K562 (cell line): ENCODE measurements at regions not wholly inside any gene's neighbourhood (a gene's known extent, or its start where the extent isn't known, plus 50 kb on each side); places are given as distances from the start of the nearest gene placed in this dataset.

Experiments
- ATAC-seq: fragments of 200-7000 bp; cut with Tn5 transposase; 3 replicates; pipeline ENCODE4 v1.9.1; 2020; ENCODE audit warnings: moderate library complexity
- BruUV-seq: library from RNA; stranded (reverse); fragments of 400-500 nt; replicated peaks from 2 replicates; lab custom pipeline; 2021; lab: Mats Ljungman, UMichigan
- CTCF ChIA-PET: fragments of 300-600 bp; formaldehyde crosslinking; extraction: SDS; loops from one replicate; lab custom pipeline; 2021; ENCODE audit warnings: low intra/inter-chr PET ratio; lab: Yijun Ruan, JAX
- POLR2A ChIA-PET: fragments of 300-600, 350-650 bp; sonication (Branson Sonifier 250); formaldehyde crosslinking; extraction: SDS; loops from one replicate; lab custom pipeline; 2021; ENCODE audit warnings: antibody characterized with exemption, inconsistent platforms; lab: Yijun Ruan, JAX
- DNase-seq, 4 experiments: peaks; one replicate each; pipeline versions ENCODE4 v3.0.0 to v3.0.0-alpha.2; 2011 to 2018; ENCODE audit warnings: low spot score in 3 of 4, mixed read lengths in 3 of 4; ENCODE audit errors: extremely low read depth in 1 of 4
- FAIRE-seq: peaks from 2 replicates; lab custom pipeline; 2011; peaks lifted over from hg19 to GRCh38; lab: Jason Lieb, UNC
- H2AFZ ChIP-seq: 2 replicates; pipeline ENCODE4 v1.6.0; 2011; ENCODE audit warnings: low read depth, low read length, control low read depth, inconsistent platforms
- H3K27ac ChIP-seq: fragments of 200-600 bp; 3 replicates; pipeline ENCODE4 v1.8.0; 2011; ENCODE audit warnings: low read depth, mild to moderate bottlenecking, control low read depth, inconsistent platforms, low read length, moderate library complexity, mixed read lengths; ENCODE audit errors: extremely low read depth
- H3K27me3 ChIP-seq, 2 experiments: fragments of 300-600 bp in 1 of 2; 2 replicates in 1 of 2; 3 replicates in 1 of 2; pipeline versions ENCODE4 v1.6.0 to v1.8.0; 2011; ENCODE audit warnings: inconsistent platforms in 2 of 2, low read length in 2 of 2, mild to moderate bottlenecking in 1 of 2, mixed read lengths in 1 of 2, moderate library complexity in 1 of 2; ENCODE audit not compliant: control insufficient read depth in 2 of 2, insufficient read depth in 2 of 2
- H3K36me3 ChIP-seq: fragments of 300-600 bp; 3 replicates; pipeline ENCODE4 v1.8.0; 2011; ENCODE audit warnings: mild to moderate bottlenecking, low read length, inconsistent platforms; ENCODE audit not compliant: control insufficient read depth, insufficient read depth
- H3K4me1 ChIP-seq, 2 experiments: fragments of 200-600 bp in 1 of 2; replicated peaks in 1 of 2; 2 replicates in 1 of 2; 3 replicates in 1 of 2; pipeline versions ENCODE4 v1.5.1 to v1.8.0; 2011; ENCODE audit warnings: inconsistent platforms in 2 of 2, low read length in 2 of 2, mild to moderate bottlenecking in 1 of 2, mixed read lengths in 1 of 2, moderate library complexity in 1 of 2; ENCODE audit not compliant: control insufficient read depth in 2 of 2, insufficient read depth in 2 of 2
- H3K4me2 ChIP-seq: 2 replicates; pipeline ENCODE4 v1.6.1; 2011; ENCODE audit warnings: low read length, control low read depth, inconsistent platforms, mixed read lengths; ENCODE audit not compliant: insufficient read depth
- H3K4me3 ChIP-seq: fragments of 200-600 bp; sonication (generic), shearing (Covaris generic); 2 replicates; pipeline ENCODE4 v1.5.1; 2016; ENCODE audit warnings: control low read depth, inconsistent platforms
- H3K79me2 ChIP-seq: fragments of 200-600 bp; 3 replicates; pipeline ENCODE4 v1.8.0; 2011; ENCODE audit warnings: low read length, inconsistent platforms; ENCODE audit not compliant: control insufficient read depth, insufficient read depth
- H3K9ac ChIP-seq, 2 experiments: 2 replicates each; pipeline versions ENCODE4 v1.6.0 to v1.6.1; 2011; ENCODE audit warnings: low read depth in 2 of 2, low read length in 2 of 2, control low read depth in 1 of 2, inconsistent platforms in 1 of 2, mild to moderate bottlenecking in 1 of 2, mixed read lengths in 1 of 2; ENCODE audit not compliant: insufficient read depth in 1 of 2
- H3K9me1 ChIP-seq: one replicate; pipeline ENCODE4 v1.6.0; 2011; ENCODE audit warnings: inconsistent platforms, mild to moderate bottlenecking, low read length, moderate library complexity; ENCODE audit not compliant: control insufficient read depth, insufficient read depth
- H3K9me3 ChIP-seq: replicated peaks from 2 replicates; pipeline ENCODE4 v1.5.1; 2011; ENCODE audit warnings: low read depth, low read length, inconsistent platforms; ENCODE audit not compliant: control insufficient read depth, insufficient read depth
- H4K20me1 ChIP-seq: replicated peaks from 2 replicates; pipeline ENCODE4 v1.6.1; 2011; ENCODE audit warnings: low read length, inconsistent platforms, mixed read lengths; ENCODE audit not compliant: control insufficient read depth, insufficient read depth
- CEBPB ChIP-seq: fragments of 450-650 bp; IDR thresholded peaks from 2 replicates; pipeline ENCODE4 v1.6.1; 2016; ENCODE audit warnings: missing genetic modification characterization, missing compliant biosample characterization
- EP400 ChIP-seq: fragments of 450-650 bp; IDR thresholded peaks from 2 replicates; pipeline ENCODE4 v1.6.1; 2017; ENCODE audit warnings: antibody characterized with exemption, mild to moderate bottlenecking, moderate library complexity
- GATAD2B ChIP-seq: fragments of 450-650 bp; IDR thresholded peaks from 2 replicates; pipeline ENCODE4 v1.6.1; 2017; ENCODE audit warnings: mild to moderate bottlenecking, borderline replicate concordance
- HMGN3 ChIP-seq: IDR thresholded peaks from 2 replicates; pipeline ENCODE4 v1.6.1; 2011; ENCODE audit warnings: borderline replicate concordance, low read depth, mild to moderate bottlenecking, mixed read lengths, low read length; ENCODE audit not compliant: insufficient read length; ENCODE audit errors: extremely low read depth
- IFI16 ChIP-seq: fragments of 250-450 bp; sonication (Bioruptor Pico); IDR thresholded peaks from 2 replicates; pipeline ENCODE4 v2.1.2; 2022; ENCODE audit warnings: mild to moderate bottlenecking, inconsistent platforms
- MBD1 ChIP-seq: fragments of 250-450 bp; sonication (Bioruptor Pico); IDR thresholded peaks from 2 replicates; pipeline ENCODE4 v1.8.0; 2022; ENCODE audit warnings: inconsistent platforms
- NELFE ChIP-seq: IDR thresholded peaks from 2 replicates; pipeline ENCODE4 v1.6.1; 2011; ENCODE audit warnings: mild to moderate bottlenecking; ENCODE audit not compliant: insufficient read depth, insufficient read length
- NFIX ChIP-seq: fragments of 250-450 bp; sonication (Bioruptor Pico); IDR thresholded peaks from 2 replicates; pipeline ENCODE4 v1.4.0; 2020; ENCODE audit warnings: low read depth, mild to moderate bottlenecking, moderate library complexity
- RBFOX2 ChIP-seq: fragments of 200-400 bp; formaldehyde crosslinking; IDR thresholded peaks from 2 replicates; pipeline ENCODE4 v1.6.1; 2017; ENCODE audit warnings: low read depth, mild to moderate bottlenecking, low read length, moderate library complexity
- SAP30 ChIP-seq: fragments of 200-600 bp; sonication (generic); IDR thresholded peaks from 2 replicates; pipeline ENCODE4 v1.6.1; 2012; ENCODE audit warnings: borderline replicate concordance, low read depth, mild to moderate bottlenecking, moderate library complexity, low read length, control low read depth, inconsistent platforms; ENCODE audit not compliant: insufficient read depth, poor library complexity, severe bottlenecking
- SMAD2 ChIP-seq: fragments of 150-350 bp; IDR thresholded peaks from 2 replicates; pipeline ENCODE4 v1.6.1; 2014; ENCODE audit warnings: low read depth, mild to moderate bottlenecking, low read length
- TRIM25 ChIP-seq: fragments of 450-650 bp; IDR thresholded peaks from 2 replicates; pipeline ENCODE4 v1.7.0; 2016; ENCODE audit warnings: borderline replicate concordance
- ZNF133 ChIP-seq: fragments of 250-450 bp; sonication (Bioruptor Pico); IDR thresholded peaks from 2 replicates; pipeline ENCODE4 v1.4.0; 2020; ENCODE audit warnings: mild to moderate bottlenecking
- WGBS: fragments of 100-300 bp; shearing (Covaris generic); methylation state at CpG from one replicate; pipeline ENCODE4 v1.1.6; 2016; ENCODE audit warnings: low coverage, mixed read lengths; ENCODE audit not compliant: insufficient coverage; ENCODE audit errors: missing lambda C conversion rate; 5-methylcytosine and 5-hydroxymethylcytosine counted together
- in situ Hi-C: fragments of 300-500 bp; cut with MboI; formaldehyde crosslinking; loops from 4 replicates; pipeline ENCODE4 v1.15.0; 2018; ENCODE audit warnings: inconsistent platforms, mixed read lengths
- intact Hi-C: fragments of 100-400 bp; cut with micrococcal nuclease; formaldehyde crosslinking; loops from 2 replicates; pipeline ENCODE4 v1.14.2; 2022

- Histone ChIP-seq H3K9me1 (no peaks in the 10 kb centered on the region), H2AFZ (no peak overlapping the region), H3K9me3 (no peaks in the 10 kb centered on the region; the same call in 1 of the 2 replicates), H3K27ac (no peak overlapping the region), H3K9ac (no peak overlapping the region), H3K79me2 (no peaks in the 10 kb centered on the region), H3K27me3 (no peaks in the 10 kb centered on the region), H3K4me3 (no peak overlapping the region), H3K4me1 (no peaks in the 10 kb centered on the region), H3K36me3 (no peaks in the 10 kb centered on the region), H4K20me1 (no peaks in the 10 kb centered on the region), H3K4me2 (no peak overlapping the region)
- in situ Hi-C loops (no loop called here), intact Hi-C loops (no loop called here)
- ATAC-seq (no peak), DNase-seq (no peak), FAIRE-seq (no peak)
- POLR2A ChIA-PET, result no interaction called here
- 3% methylated on average over 3 of the region's 3 CpGs for WGBS
- no TSS peak for BruUV-seq
- CTCF ChIA-PET, result no interaction called here
- no peak for TF ChIP-seq EP400
- no peak for TF ChIP-seq RBFOX2
- no peak for TF ChIP-seq MBD1 (CRISPR knock-in tag)
- TF ChIP-seq ZNF133, result no peak
- TF ChIP-seq CEBPB (tag), result no peak
- TF ChIP-seq SMAD2, result no peak
- no peak for TF ChIP-seq GATAD2B
- no peak for TF ChIP-seq IFI16 (CRISPR knock-in tag)
- TF ChIP-seq NELFE, result no peak
- no peak for TF ChIP-seq NFIX (CRISPR knock-in tag)
- TF ChIP-seq TRIM25, result no peak
- TF ChIP-seq SAP30, result no peak
- TF ChIP-seq HMGN3, result no peak
These were observed 235.3 kb upstream of the GOLIM4 start for GRCh38 chr3:168330983-168331382.
